ENCODE measurements at regions not wholly inside any gene's neighbourhood (a gene's known extent, or its start where the extent isn't known, plus 50 kb on each side); places are given as distances from the start of the nearest gene placed in this dataset.

DNA sequence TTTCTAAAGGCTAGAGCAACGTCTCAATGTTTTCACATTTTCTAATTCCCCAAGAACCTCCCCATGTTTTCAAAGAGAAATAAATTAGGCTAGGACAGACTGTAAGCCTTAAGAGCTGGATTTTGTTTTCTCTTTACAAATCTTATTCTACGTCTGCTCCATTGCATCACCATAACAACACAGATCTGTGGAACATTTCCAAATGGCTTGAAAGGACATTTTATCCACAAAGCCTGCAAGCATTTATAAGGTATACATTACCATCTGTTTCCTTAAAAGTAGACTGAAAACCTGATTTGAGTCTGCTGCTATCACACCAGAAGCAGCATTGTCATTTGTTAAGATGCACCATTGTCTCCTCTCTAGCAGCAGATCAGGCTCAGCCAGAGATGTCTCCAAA is 115.3 kb upstream of the PLEKHA5 start:
- no peak overlapping the region for H3K27ac ChIP-seq (ENCODE audit: control insufficient read depth, insufficient read depth)
- in situ Hi-C loops (cut with MboI) = no loop called here
- no peak overlapping the region for H2AFZ ChIP-seq (ENCODE audit: control insufficient read depth, low read depth, low read length)
- no TSS peak for BruUV-seq (replicated peaks)
- H3K4me3 ChIP-seq = no peak overlapping the region
- no peak for ATAC-seq
- FAIRE-seq = no peak
- no peaks in the 10 kb centered on the region for H4K20me1 ChIP-seq (ENCODE audit: control insufficient read depth, insufficient read depth)
- no peaks in the 10 kb centered on the region for H3K4me1 ChIP-seq (ENCODE audit: control insufficient read depth, insufficient read depth, low read length)
- H3K4me2 ChIP-seq (ENCODE audit: control insufficient read depth, insufficient read depth) = no peak overlapping the region
- H3K9ac ChIP-seq (ENCODE audit: control insufficient read depth, insufficient read depth, low read length) = no peak overlapping the region
- CTCF ChIA-PET = no interaction called here
- POLR2A ChIA-PET = no interaction called here
- RAD21 ChIA-PET (ENCODE audit: unreplicated experiment) = no interaction called here
- no peaks in the 10 kb centered on the region for H3K9me3 ChIP-seq (replicated peaks; ENCODE audit: control insufficient read depth, insufficient read depth, low read length)
- H3K36me3 ChIP-seq (ENCODE audit: control insufficient read depth in 2 of 2, insufficient read depth in 2 of 2, low read length in 1 of 2) = no peaks in the 10 kb centered on the region
- no peaks in the 10 kb centered on the region for H3K27me3 ChIP-seq (replicated peaks in 1 of 2; ENCODE audit: control insufficient read depth in 2 of 2, insufficient read depth in 2 of 2, low read length in 1 of 2)
- no peaks in the 10 kb centered on the region for H3K79me2 ChIP-seq (ENCODE audit: control insufficient read depth, insufficient read depth, low read length)
- WGBS (ENCODE audit: insufficient coverage, insufficient replicate concordance, low lambda C conversion rate, missing lambda C conversion rate) = 13% methylated on average over 2 of the region's 2 CpGs
- intact Hi-C loops (cut with micrococcal nuclease; ENCODE audit: unreplicated experiment) = no loop called here
- DNase-seq (ENCODE audit: low read depth, low spot score) = no peak
- SMC1A ChIA-PET (ENCODE audit: uncharacterized antibody, unreplicated experiment) = no interaction called here
- no peak for TF ChIP-seq CBX3 (IDR thresholded peaks at IDR 0.05; ENCODE audit: borderline replicate concordance, low read depth)
- no peak for TF ChIP-seq BCL11A (IDR thresholded peaks at IDR 0.05; ENCODE audit: low read depth, low read length)
- no peak for TF ChIP-seq NFIC (IDR thresholded peaks at IDR 0.05; ENCODE audit: low read depth, low read length)
- no peak for TF ChIP-seq SMAD1 (IDR thresholded peaks at IDR 0.05; ENCODE audit: low read depth, partially characterized antibody)
- TF ChIP-seq, protein P1, sequence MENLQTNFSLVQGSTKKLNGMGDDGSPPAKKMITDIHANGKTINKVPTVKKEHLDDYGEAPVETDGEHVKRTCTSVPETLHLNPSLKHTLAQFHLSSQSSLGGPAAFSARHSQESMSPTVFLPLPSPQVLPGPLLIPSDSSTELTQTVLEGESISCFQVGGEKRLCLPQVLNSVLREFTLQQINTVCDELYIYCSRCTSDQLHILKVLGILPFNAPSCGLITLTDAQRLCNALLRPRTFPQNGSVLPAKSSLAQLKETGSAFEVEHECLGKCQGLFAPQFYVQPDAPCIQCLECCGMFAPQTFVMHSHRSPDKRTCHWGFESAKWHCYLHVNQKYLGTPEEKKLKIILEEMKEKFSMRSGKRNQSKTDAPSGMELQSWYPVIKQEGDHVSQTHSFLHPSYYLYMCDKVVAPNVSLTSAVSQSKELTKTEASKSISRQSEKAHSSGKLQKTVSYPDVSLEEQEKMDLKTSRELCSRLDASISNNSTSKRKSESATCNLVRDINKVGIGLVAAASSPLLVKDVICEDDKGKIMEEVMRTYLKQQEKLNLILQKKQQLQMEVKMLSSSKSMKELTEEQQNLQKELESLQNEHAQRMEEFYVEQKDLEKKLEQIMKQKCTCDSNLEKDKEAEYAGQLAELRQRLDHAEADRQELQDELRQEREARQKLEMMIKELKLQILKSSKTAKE (IDR thresholded peaks at IDR 0.05; ENCODE audit: low read depth, poor library complexity, severe bottlenecking) = no peak
- TF ChIP-seq, protein P2, sequence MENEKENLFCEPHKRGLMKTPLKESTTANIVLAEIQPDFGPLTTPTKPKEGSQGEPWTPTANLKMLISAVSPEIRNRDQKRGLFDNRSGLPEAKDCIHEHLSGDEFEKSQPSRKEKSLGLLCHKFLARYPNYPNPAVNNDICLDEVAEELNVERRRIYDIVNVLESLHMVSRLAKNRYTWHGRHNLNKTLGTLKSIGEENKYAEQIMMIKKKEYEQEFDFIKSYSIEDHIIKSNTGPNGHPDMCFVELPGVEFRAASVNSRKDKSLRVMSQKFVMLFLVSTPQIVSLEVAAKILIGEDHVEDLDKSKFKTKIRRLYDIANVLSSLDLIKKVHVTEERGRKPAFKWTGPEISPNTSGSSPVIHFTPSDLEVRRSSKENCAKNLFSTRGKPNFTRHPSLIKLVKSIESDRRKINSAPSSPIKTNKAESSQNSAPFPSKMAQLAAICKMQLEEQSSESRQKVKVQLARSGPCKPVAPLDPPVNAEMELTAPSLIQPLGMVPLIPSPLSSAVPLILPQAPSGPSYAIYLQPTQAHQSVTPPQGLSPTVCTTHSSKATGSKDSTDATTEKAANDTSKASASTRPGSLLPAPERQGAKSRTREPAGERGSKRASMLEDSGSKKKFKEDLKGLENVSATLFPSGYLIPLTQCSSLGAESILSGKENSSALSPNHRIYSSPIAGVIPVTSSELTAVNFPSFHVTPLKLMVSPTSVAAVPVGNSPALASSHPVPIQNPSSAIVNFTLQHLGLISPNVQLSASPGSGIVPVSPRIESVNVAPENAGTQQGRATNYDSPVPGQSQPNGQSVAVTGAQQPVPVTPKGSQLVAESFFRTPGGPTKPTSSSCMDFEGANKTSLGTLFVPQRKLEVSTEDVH (IDR thresholded peaks at IDR 0.05; ENCODE audit: low read depth, partially characterized antibody) = no peak
- TF ChIP-seq NBN (IDR thresholded peaks at IDR 0.05) = no peak
- no peak for TF ChIP-seq ZNF207 (IDR thresholded peaks at IDR 0.05; ENCODE audit: borderline replicate concordance)
- TF ChIP-seq, protein P3, sequence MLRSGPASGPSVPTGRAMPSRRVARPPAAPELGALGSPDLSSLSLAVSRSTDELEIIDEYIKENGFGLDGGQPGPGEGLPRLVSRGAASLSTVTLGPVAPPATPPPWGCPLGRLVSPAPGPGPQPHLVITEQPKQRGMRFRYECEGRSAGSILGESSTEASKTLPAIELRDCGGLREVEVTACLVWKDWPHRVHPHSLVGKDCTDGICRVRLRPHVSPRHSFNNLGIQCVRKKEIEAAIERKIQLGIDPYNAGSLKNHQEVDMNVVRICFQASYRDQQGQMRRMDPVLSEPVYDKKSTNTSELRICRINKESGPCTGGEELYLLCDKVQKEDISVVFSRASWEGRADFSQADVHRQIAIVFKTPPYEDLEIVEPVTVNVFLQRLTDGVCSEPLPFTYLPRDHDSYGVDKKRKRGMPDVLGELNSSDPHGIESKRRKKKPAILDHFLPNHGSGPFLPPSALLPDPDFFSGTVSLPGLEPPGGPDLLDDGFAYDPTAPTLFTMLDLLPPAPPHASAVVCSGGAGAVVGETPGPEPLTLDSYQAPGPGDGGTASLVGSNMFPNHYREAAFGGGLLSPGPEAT (IDR thresholded peaks at IDR 0.05; ENCODE audit: low read depth) = no peak
- no peak for TF ChIP-seq MTA2 (IDR thresholded peaks at IDR 0.05; ENCODE audit: low read depth)
- no peak for TF ChIP-seq MTA3 (IDR thresholded peaks at IDR 0.05; ENCODE audit: borderline replicate concordance, low read length)
- TF ChIP-seq, protein P4, sequence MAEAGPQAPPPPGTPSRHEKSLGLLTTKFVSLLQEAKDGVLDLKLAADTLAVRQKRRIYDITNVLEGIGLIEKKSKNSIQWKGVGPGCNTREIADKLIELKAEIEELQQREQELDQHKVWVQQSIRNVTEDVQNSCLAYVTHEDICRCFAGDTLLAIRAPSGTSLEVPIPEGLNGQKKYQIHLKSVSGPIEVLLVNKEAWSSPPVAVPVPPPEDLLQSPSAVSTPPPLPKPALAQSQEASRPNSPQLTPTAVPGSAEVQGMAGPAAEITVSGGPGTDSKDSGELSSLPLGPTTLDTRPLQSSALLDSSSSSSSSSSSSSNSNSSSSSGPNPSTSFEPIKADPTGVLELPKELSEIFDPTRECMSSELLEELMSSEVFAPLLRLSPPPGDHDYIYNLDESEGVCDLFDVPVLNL (IDR thresholded peaks at IDR 0.05; ENCODE audit: low read depth, low read length) = no peak
- no peak for TF ChIP-seq WRNIP1 (IDR thresholded peaks at IDR 0.05; ENCODE audit: borderline replicate concordance, low read depth, low read length)
- TF ChIP-seq, protein P5, sequence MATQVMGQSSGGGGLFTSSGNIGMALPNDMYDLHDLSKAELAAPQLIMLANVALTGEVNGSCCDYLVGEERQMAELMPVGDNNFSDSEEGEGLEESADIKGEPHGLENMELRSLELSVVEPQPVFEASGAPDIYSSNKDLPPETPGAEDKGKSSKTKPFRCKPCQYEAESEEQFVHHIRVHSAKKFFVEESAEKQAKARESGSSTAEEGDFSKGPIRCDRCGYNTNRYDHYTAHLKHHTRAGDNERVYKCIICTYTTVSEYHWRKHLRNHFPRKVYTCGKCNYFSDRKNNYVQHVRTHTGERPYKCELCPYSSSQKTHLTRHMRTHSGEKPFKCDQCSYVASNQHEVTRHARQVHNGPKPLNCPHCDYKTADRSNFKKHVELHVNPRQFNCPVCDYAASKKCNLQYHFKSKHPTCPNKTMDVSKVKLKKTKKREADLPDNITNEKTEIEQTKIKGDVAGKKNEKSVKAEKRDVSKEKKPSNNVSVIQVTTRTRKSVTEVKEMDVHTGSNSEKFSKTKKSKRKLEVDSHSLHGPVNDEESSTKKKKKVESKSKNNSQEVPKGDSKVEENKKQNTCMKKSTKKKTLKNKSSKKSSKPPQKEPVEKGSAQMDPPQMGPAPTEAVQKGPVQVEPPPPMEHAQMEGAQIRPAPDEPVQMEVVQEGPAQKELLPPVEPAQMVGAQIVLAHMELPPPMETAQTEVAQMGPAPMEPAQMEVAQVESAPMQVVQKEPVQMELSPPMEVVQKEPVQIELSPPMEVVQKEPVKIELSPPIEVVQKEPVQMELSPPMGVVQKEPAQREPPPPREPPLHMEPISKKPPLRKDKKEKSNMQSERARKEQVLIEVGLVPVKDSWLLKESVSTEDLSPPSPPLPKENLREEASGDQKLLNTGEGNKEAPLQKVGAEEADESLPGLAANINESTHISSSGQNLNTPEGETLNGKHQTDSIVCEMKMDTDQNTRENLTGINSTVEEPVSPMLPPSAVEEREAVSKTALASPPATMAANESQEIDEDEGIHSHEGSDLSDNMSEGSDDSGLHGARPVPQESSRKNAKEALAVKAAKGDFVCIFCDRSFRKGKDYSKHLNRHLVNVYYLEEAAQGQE (IDR thresholded peaks at IDR 0.05; ENCODE audit: low read depth, low read length) = no peak

Measured in GM12878 (cell line).